ENCODE measurements at regions not wholly inside any gene's neighbourhood (a gene's known extent, or its start where the extent isn't known, plus 50 kb on each side); places are given as distances from the start of the nearest gene placed in this dataset.

GRCh38 chr5:106028314-106028713 lies 1642.4 kb downstream of the EFNA5 start:
- Histone ChIP-seq H3K4me3 (no peak overlapping the region), H3K9me3 (no peaks in the 10 kb centered on the region), H3K4me1 (no peaks in the 10 kb centered on the region), H3K36me3 (ENCODE audit: insufficient read depth in 1 of 2, low read depth in 1 of 2) (no peaks in the 10 kb centered on the region), H3K27ac (no peak overlapping the region), H3K27me3 (ENCODE audit: insufficient read depth in 3 of 3, low read length in 2 of 3) (no peaks in the 10 kb centered on the region)
- ATAC-seq (no peak), DNase-seq (no peak)
- TF ChIP-seq, protein P1, sequence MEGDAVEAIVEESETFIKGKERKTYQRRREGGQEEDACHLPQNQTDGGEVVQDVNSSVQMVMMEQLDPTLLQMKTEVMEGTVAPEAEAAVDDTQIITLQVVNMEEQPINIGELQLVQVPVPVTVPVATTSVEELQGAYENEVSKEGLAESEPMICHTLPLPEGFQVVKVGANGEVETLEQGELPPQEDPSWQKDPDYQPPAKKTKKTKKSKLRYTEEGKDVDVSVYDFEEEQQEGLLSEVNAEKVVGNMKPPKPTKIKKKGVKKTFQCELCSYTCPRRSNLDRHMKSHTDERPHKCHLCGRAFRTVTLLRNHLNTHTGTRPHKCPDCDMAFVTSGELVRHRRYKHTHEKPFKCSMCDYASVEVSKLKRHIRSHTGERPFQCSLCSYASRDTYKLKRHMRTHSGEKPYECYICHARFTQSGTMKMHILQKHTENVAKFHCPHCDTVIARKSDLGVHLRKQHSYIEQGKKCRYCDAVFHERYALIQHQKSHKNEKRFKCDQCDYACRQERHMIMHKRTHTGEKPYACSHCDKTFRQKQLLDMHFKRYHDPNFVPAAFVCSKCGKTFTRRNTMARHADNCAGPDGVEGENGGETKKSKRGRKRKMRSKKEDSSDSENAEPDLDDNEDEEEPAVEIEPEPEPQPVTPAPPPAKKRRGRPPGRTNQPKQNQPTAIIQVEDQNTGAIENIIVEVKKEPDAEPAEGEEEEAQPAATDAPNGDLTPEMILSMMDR (IDR thresholded peaks at IDR 0.05) = no peak
- intact Hi-C loops (cut with DNase I) = no loop called here
- WGBS, 3 donors = 64 to 66% (median 65%) methylated on average over 3 of the region's 3 CpGs

- WGBS, 3 donors = 93 to 97% (median 94%) methylated on average over 1 of the region's 1 CpG
- Histone ChIP-seq H3K9me3 (no peaks in the 10 kb centered on the region), H3K4me3 (no peak overlapping the region), H3K4me1 (no peaks in the 10 kb centered on the region), H3K27ac (no peak overlapping the region), H3K36me3 (ENCODE audit: insufficient read depth in 1 of 2, low read depth in 1 of 2) (no peaks in the 10 kb centered on the region), H3K27me3 (ENCODE audit: insufficient read depth in 3 of 3, low read length in 2 of 3) (no peaks in the 10 kb centered on the region)
- TF ChIP-seq, protein P1 (IDR thresholded peaks at IDR 0.05) = no peak
- intact Hi-C loops (cut with DNase I) = no loop called here
- no peak for ATAC-seq
- no peak for DNase-seq
Observed at GRCh38 chr5:106020894-106021293, 1649.8 kb downstream of the EFNA5 start.

DNA sequence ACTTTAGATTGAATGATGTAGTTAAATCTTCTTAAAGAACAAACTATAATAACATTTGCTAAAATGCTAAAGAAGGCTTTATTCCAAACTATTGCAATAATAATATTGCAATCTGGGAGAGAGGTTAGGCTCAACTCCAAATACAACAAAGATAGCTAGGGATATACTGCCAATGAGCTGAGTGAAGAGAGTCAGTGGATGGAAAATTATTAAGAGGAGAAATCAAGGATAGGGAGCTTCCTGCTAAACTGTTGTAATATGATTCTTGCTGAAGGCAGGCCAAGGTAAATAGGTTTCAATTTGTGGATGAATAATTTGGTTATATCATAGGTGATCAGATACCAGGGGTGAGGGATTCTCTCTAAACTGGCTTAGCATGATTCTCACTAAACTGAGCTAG lies 1651.5 kb downstream of the EFNA5 start:
- Histone ChIP-seq H3K27me3 (ENCODE audit: insufficient read depth in 3 of 3, low read length in 2 of 3) (no peaks in the 10 kb centered on the region), H3K9me3 (no peaks in the 10 kb centered on the region), H3K4me1 (no peaks in the 10 kb centered on the region), H3K27ac (no peak overlapping the region), H3K36me3 (ENCODE audit: insufficient read depth in 1 of 2, low read depth in 1 of 2) (no peaks in the 10 kb centered on the region), H3K4me3 (no peak overlapping the region)
- DNase-seq (no peak), ATAC-seq (no peak)
- TF ChIP-seq, protein P1 (IDR thresholded peaks at IDR 0.05) = no peak
- intact Hi-C loops (cut with DNase I) = no loop called here

DNA sequence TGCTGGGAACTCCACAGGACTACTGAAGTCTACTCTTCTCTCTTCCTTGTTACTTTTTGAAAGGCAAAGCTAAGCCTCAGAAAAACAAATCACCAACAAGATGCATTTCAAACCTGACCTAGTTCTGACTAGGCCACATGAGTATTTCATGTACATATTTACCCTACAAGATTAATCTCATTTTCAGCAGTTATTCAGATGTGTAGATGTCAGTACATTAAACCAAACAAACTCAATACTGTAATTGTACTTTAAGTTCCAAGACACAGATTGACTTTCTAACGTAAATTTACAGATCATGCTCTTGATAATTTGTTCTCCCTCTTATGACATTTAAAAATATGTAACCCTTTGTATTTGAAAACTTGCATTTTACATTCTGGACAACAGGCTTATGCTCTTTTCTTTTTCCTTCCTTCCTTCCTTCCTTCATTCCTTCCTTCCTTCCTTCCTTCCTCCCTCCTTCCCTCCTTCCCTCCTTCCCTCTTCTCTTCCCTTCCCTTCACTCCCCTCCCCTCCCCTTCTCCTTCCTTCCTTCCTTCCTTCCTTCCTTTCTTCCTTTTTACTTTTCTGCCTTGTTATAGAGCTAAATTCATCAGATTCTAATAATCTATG lies 1653.4 kb downstream of the EFNA5 start:
- Histone ChIP-seq H3K9me3 (no peaks in the 10 kb centered on the region), H3K27ac (no peak overlapping the region), H3K36me3 (ENCODE audit: insufficient read depth in 1 of 2, low read depth in 1 of 2) (no peaks in the 10 kb centered on the region), H3K4me3 (no peak overlapping the region), H3K27me3 (ENCODE audit: insufficient read depth in 3 of 3, low read length in 2 of 3) (no peaks in the 10 kb centered on the region), H3K4me1 (no peaks in the 10 kb centered on the region)
- ATAC-seq (no peak), DNase-seq (no peak)
- intact Hi-C loops (cut with DNase I) = no loop called here
- WGBS, 3 donors = 75 to 87% (median 78%) methylated on average over 1 of the region's 1 CpG
- TF ChIP-seq, protein P1 (IDR thresholded peaks at IDR 0.05) = no peak

- Histone ChIP-seq H3K36me3 (ENCODE audit: insufficient read depth in 1 of 2, low read depth in 1 of 2) (no peaks in the 10 kb centered on the region), H3K9me3 (no peaks in the 10 kb centered on the region), H3K4me1 (no peaks in the 10 kb centered on the region), H3K27me3 (ENCODE audit: insufficient read depth in 3 of 3, low read length in 2 of 3) (no peaks in the 10 kb centered on the region), H3K27ac (no peak overlapping the region), H3K4me3 (no peak overlapping the region)
- intact Hi-C loops (cut with DNase I) = no loop called here
- DNase-seq (no peak), ATAC-seq (no peak)
- TF ChIP-seq, protein P1 (IDR thresholded peaks at IDR 0.05) = no peak
Observed at GRCh38 chr5:106014262-106014661, 1656.5 kb downstream of the EFNA5 start.
